Naive thymus-derived CD8-positive, alpha-beta T cell (primary cell): ENCODE measurements at regions not wholly inside any gene's neighbourhood (a gene's known extent, or its start where the extent isn't known, plus 50 kb on each side); places are given as distances from the start of the nearest gene placed in this dataset.
"Not testable (repeated sequence)": the region's sequence is repeated elsewhere in the genome, so short reads cannot be mapped to it uniquely, and the experiment has no call there.

Source experiments
- ATAC-seq, 2 donors: fragments of 150-1000 bp; cut with Tn5 transposase in 1 of 2; sonication (Bioruptor Pico), chemical (Tn5 transposase) in 1 of 2; 1 replicate in 1 of 2; 2 replicates in 1 of 2; pipeline ENCODE4 v1.10.0; 2021; ENCODE audit warnings: mild to moderate bottlenecking in 2 of 2, moderate library complexity in 2 of 2
- POLR2A ChIA-PET: fragments of 350-600 bp; sonication (Branson Sonifier 250); formaldehyde crosslinking; loops from one replicate; lab custom pipeline; 2021; ENCODE audit warnings: antibody characterized with exemption; lab: Charles Lee
- DNase-seq, 10 donors: peaks; one replicate each; pipeline versions ENCODE4 v3.0.0 to v3.0.0-alpha.2; 2020 to 2022
- H3K27ac Mint-ChIP-seq, 10 donors: one replicate each; pipeline ENCODE4 v1.8.0; 2020 to 2022; ENCODE audit warnings: mild to moderate bottlenecking in 10 of 10, mixed read lengths in 10 of 10, moderate library complexity in 4 of 10, inconsistent platforms in 1 of 10
- H3K27me3 Mint-ChIP-seq, 5 donors: one replicate each; pipeline ENCODE4 v1.8.0; 2021 to 2022; ENCODE audit warnings: mixed read lengths in 5 of 5
- H3K36me3 Mint-ChIP-seq, 3 donors: one replicate each; pipeline ENCODE4 v1.8.0; 2020 to 2022; ENCODE audit warnings: mixed read lengths in 3 of 3, mild to moderate bottlenecking in 2 of 3, inconsistent platforms in 1 of 3
- H3K4me1 Mint-ChIP-seq, 4 donors: one replicate each; pipeline ENCODE4 v1.8.0; 2021 to 2022; ENCODE audit warnings: mixed read lengths in 4 of 4
- H3K4me3 Mint-ChIP-seq, 10 donors: one replicate each; pipeline ENCODE4 v1.8.0; 2020 to 2022; ENCODE audit warnings: mild to moderate bottlenecking in 10 of 10, mixed read lengths in 10 of 10, moderate library complexity in 6 of 10, inconsistent platforms in 1 of 10
- H3K9me3 Mint-ChIP-seq, 9 donors: one replicate each; pipeline ENCODE4 v1.8.0; 2020 to 2022; ENCODE audit warnings: mixed read lengths in 9 of 9, mild to moderate bottlenecking in 3 of 9, inconsistent platforms in 1 of 9, moderate library complexity in 1 of 9

- DNase-seq (no peak), ATAC-seq (no peak)
- peaks cover 18 to 62% (median 29%) of the 10 kb centered on the region in 5 donors for H3K27me3 Mint-ChIP-seq
- no peaks in the 10 kb centered on the region for H3K36me3 Mint-ChIP-seq
- H3K9me3 Mint-ChIP-seq: no peaks in the 10 kb centered on the region
- POLR2A ChIA-PET: no interaction called here
- no peaks in the 10 kb centered on the region for H3K4me1 Mint-ChIP-seq
- no peak overlapping the region for H3K4me3 Mint-ChIP-seq
- no peak overlapping the region for H3K27ac Mint-ChIP-seq
These were observed 175.3 kb upstream of the EXOC2 start for GRCh38 chr6:868201-868600.

- peaks cover 18 to 56% (median 25%) of the 10 kb centered on the region in 5 donors for H3K27me3 Mint-ChIP-seq
- ATAC-seq (no peak), DNase-seq (no peak)
- no peaks in the 10 kb centered on the region for H3K9me3 Mint-ChIP-seq
- H3K36me3 Mint-ChIP-seq: no peaks in the 10 kb centered on the region
- POLR2A ChIA-PET: no interaction called here
- H3K27ac Mint-ChIP-seq: no peak overlapping the region
- no peaks in the 10 kb centered on the region for H3K4me1 Mint-ChIP-seq
- H3K4me3 Mint-ChIP-seq: no peak overlapping the region
These were observed 174.4 kb upstream of the EXOC2 start for GRCh38 chr6:867378-867777.

GRCh38 chr6:866316-866715, 173.4 kb upstream of the EXOC2 start:
- Mint-ChIP-seq H3K36me3 (no peaks in the 10 kb centered on the region), H3K9me3 (no peaks in the 10 kb centered on the region), H3K27ac (no peak overlapping the region), H3K27me3 (peaks cover 18 to 59% (median 27%) of the 10 kb centered on the region in 5 donors), H3K4me1 (no peaks in the 10 kb centered on the region), H3K4me3 (no peak overlapping the region)
- POLR2A ChIA-PET: no interaction called here
- DNase-seq (no peak), ATAC-seq (no peak)

- Mint-ChIP-seq H3K4me3 (no peak overlapping the region), H3K9me3 (no peaks in the 10 kb centered on the region), H3K4me1 (no peaks in the 10 kb centered on the region), H3K36me3 (no peaks in the 10 kb centered on the region), H3K27me3 (peaks cover 18 to 59% (median 28%) of the 10 kb centered on the region in 5 donors), H3K27ac (peak overlapping the region in 1 of 10 donors; percentile 5)
- POLR2A ChIA-PET: no interaction called here
- DNase-seq (no peak), ATAC-seq (no peak)
These were observed 172.9 kb upstream of the EXOC2 start for GRCh38 chr6:865846-866245.

DNA sequence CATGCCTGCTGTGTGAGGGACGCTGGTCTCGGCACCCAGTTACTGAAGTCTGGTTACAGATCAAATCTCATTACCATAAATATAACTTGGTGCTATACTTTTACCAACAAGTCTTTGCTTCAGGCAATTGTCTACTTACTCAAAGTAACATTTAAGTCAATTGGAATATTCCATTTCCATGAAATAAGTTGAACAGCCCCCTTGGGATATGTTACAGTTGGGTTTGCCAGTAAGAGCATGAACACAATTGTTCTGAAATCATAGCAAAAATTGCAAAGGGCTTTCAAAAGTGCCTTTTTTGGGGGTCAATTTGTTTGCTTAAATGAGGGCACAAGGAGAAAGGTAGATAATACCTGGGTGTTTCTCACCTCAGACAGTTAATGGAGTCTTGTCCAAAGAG, 170.9 kb upstream of the EXOC2 start:
- ATAC-seq: no peak
- no peak overlapping the region for H3K4me3 Mint-ChIP-seq
- H3K36me3 Mint-ChIP-seq: no peaks in the 10 kb centered on the region
- H3K27me3 Mint-ChIP-seq: peaks cover 14 to 63% (median 38%) of the 10 kb centered on the region in 5 donors
- DNase-seq: no peak
- POLR2A ChIA-PET: no interaction called here
- no peaks in the 10 kb centered on the region for H3K4me1 Mint-ChIP-seq
- H3K27ac Mint-ChIP-seq: no peak overlapping the region
- no peaks in the 10 kb centered on the region for H3K9me3 Mint-ChIP-seq

GRCh38 chr6:863127-863526, 170.2 kb upstream of the EXOC2 start:
- H3K4me3 Mint-ChIP-seq, ATAC-seq, H3K36me3 Mint-ChIP-seq, DNase-seq, POLR2A ChIA-PET, H3K4me1 Mint-ChIP-seq, H3K27ac Mint-ChIP-seq, H3K9me3 Mint-ChIP-seq: not testable (repeated sequence)
- peaks cover 9 to 63% (median 39%) of the 10 kb centered on the region in 5 donors for H3K27me3 Mint-ChIP-seq

GRCh38 chr6:859936-860335, 167.0 kb upstream of the EXOC2 start:
- no peaks in the 10 kb centered on the region for H3K9me3 Mint-ChIP-seq
- peaks cover 5 to 71% (median 33%) of the 10 kb centered on the region in 5 donors for H3K27me3 Mint-ChIP-seq
- H3K27ac Mint-ChIP-seq: no peak overlapping the region
- H3K4me3 Mint-ChIP-seq: no peak overlapping the region
- POLR2A ChIA-PET: no interaction called here
- H3K36me3 Mint-ChIP-seq: no peaks in the 10 kb centered on the region
- DNase-seq (no peak), ATAC-seq (no peak)
- no peaks in the 10 kb centered on the region for H3K4me1 Mint-ChIP-seq

DNA sequence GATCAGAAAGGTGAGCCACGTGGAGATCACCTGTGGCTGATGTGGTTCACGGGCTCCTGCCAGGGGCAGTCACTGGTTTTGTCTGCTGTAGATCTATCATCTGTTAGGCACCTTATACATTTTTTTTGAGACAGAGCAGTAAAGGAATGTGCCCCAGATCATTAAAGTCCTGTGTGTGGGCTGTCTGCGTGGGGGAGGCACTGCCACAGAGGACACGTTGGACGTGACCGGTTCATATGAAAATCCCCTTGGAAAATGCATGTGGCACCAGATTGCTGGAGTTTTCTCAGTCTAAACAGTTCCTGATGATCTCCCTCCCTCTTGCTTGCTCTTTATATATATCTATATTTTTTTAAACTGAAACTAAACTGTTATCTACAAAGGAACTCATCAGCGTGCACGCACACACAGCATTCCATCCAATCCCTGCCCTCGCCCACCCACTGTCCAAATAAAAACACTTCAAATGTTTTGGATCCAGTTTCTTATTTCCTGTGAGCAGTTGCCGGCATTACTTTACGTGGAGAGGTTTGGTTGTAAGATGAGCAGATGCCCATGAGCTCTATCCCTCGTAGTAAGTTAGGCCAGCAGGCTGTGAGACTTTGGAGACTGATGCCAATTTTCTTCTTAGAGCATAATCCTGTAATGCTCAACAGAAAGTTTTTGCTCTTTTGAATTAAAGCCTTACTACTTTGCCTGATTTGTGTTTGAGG, 161.6 kb upstream of the EXOC2 start:
- POLR2A ChIA-PET: no interaction called here
- H3K27me3 Mint-ChIP-seq: peaks cover 5 to 43% (median 13%) of the 10 kb centered on the region in 5 donors
- H3K36me3 Mint-ChIP-seq: peaks cover 0 to under 1% (median 0%) of the 10 kb centered on the region in 3 donors
- H3K9me3 Mint-ChIP-seq: peaks cover 0 to 14% (median 2%) of the 10 kb centered on the region in 9 donors
- no peaks in the 10 kb centered on the region for H3K4me1 Mint-ChIP-seq
- H3K27ac Mint-ChIP-seq: no peak overlapping the region
- no peak overlapping the region for H3K4me3 Mint-ChIP-seq
- ATAC-seq: no peak
- DNase-seq: no peak

- Mint-ChIP-seq H3K9me3 (peaks cover 0 to 14% (median 2%) of the 10 kb centered on the region in 9 donors), H3K27me3 (peaks cover 3 to 42% (median 9%) of the 10 kb centered on the region in 5 donors)
- H3K27ac Mint-ChIP-seq, H3K36me3 Mint-ChIP-seq, POLR2A ChIA-PET, H3K4me1 Mint-ChIP-seq, ATAC-seq, DNase-seq, H3K4me3 Mint-ChIP-seq: not testable (repeated sequence)
These were observed 159.3 kb upstream of the EXOC2 start for GRCh38 chr6:852216-852615.

GRCh38 chr6:849075-849506, 156.2 kb upstream of the EXOC2 start:
- DNase-seq (no peak), ATAC-seq (no peak)
- POLR2A ChIA-PET: no interaction called here
- Mint-ChIP-seq H3K4me3 (no peak overlapping the region), H3K4me1 (no peaks in the 10 kb centered on the region), H3K27me3 (peaks cover 3 to 55% (median 11%) of the 10 kb centered on the region in 5 donors), H3K27ac (no peak overlapping the region), H3K36me3 (peaks cover 0 to 8% (median 0%) of the 10 kb centered on the region in 3 donors), H3K9me3 (peaks cover 0 to 14% (median 2%) of the 10 kb centered on the region in 9 donors)

GRCh38 chr6:845566-845965, 152.6 kb upstream of the EXOC2 start:
- H3K4me3 Mint-ChIP-seq: no peak overlapping the region
- H3K27ac Mint-ChIP-seq: no peak overlapping the region
- H3K4me1 Mint-ChIP-seq: no peaks in the 10 kb centered on the region
- peaks cover 0 to 8% (median 0%) of the 10 kb centered on the region in 9 donors for H3K9me3 Mint-ChIP-seq
- peaks cover 11 to 79% (median 24%) of the 10 kb centered on the region in 5 donors for H3K27me3 Mint-ChIP-seq
- POLR2A ChIA-PET: no interaction called here
- DNase-seq (no peak), ATAC-seq (no peak)
- peaks cover 0 to 8% (median 0%) of the 10 kb centered on the region in 3 donors for H3K36me3 Mint-ChIP-seq

DNA sequence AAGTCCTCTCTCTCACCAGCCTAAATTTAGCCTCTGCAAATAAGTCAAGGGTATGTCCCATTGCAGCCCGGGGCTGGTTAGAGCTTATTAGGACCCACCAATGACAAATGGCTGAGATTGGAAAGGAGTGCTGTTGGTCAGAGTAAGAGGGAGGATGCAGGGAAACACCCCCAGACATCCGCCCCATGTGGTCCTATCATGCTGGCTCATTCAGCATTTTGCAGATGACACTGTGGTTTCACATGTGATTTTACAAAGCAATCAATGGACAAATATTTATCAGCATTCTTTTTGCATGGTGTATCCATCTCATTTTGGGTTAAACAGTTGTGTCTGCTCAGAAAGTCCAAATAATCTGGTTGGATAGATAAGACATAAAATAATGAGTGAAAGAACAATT, 152.2 kb upstream of the EXOC2 start:
- POLR2A ChIA-PET: no interaction called here
- Mint-ChIP-seq H3K36me3 (peaks cover 0 to 12% (median 0%) of the 10 kb centered on the region in 3 donors), H3K27ac (no peak overlapping the region), H3K9me3 (peaks cover 0 to 8% (median 2%) of the 10 kb centered on the region in 9 donors), H3K4me1 (no peaks in the 10 kb centered on the region), H3K4me3 (no peak overlapping the region), H3K27me3 (peaks cover 12 to 82% (median 26%) of the 10 kb centered on the region in 5 donors)
- ATAC-seq (no peak), DNase-seq (no peak)

DNA sequence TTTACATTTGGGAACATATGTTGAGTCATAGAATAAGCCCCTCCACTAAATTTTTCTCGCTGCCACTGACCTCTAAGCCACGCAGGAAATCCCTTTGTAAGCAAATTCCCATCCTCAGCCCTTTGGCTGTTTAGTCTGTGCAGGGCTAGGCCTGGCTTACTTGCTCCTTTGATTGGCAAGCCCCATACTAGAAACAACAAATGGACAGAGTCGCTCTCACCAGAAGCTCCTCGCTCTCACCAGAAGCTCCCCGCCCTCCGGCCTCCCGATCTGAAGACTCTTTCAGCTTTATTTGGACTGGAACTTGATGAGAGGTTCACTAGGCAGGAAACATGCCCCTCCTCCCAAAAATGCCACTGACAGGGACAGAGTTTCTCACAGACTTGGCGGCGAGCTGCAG, 149.2 kb upstream of the EXOC2 start:
- peaks cover 0 to 5% (median 2%) of the 10 kb centered on the region in 3 donors for H3K36me3 Mint-ChIP-seq
- DNase-seq (no peak), ATAC-seq (no peak)
- POLR2A ChIA-PET: no interaction called here
- no peak overlapping the region for H3K4me3 Mint-ChIP-seq
- no peak overlapping the region for H3K27ac Mint-ChIP-seq
- peaks cover 0 to 6% (median 3%) of the 10 kb centered on the region in 9 donors for H3K9me3 Mint-ChIP-seq
- H3K27me3 Mint-ChIP-seq: peaks cover 8 to 57% (median 20%) of the 10 kb centered on the region in 5 donors
- H3K4me1 Mint-ChIP-seq: no peaks in the 10 kb centered on the region
